Left lung (tissue), 4 donors: ENCODE measurements at regions not wholly inside any gene's neighbourhood (a gene's known extent, or its start where the extent isn't known, plus 50 kb on each side); places are given as distances from the start of the nearest gene placed in this dataset.

Experiments used
- ATAC-seq: fragments of 200-7000 bp; cut with Tn5 transposase; one replicate; pipeline ENCODE4 v1.9.1; 2020; ENCODE audit warnings: moderate library complexity
- DNase-seq, 4 donors: peaks; one replicate each; pipeline ENCODE4 v3.0.0-alpha.2; 2013 to 2020
- H3K27ac ChIP-seq, 2 donors: fragments of 200-600 bp; sonication (generic) in 1 of 2; one replicate each; pipeline versions ENCODE4 v1.5.0 to v1.8.0; 2020 to 2021
- H3K27me3 ChIP-seq, 2 donors: fragments of 200-600 bp; sonication (generic) in 1 of 2; one replicate each; pipeline versions ENCODE4 v1.5.0 to v1.8.0; 2020 to 2021
- H3K36me3 ChIP-seq, 2 donors: fragments of 200-600 bp; sonication (generic) in 1 of 2; one replicate each; pipeline versions ENCODE4 v1.5.0 to v1.8.0; 2020 to 2021
- H3K4me1 ChIP-seq, 2 donors: fragments of 200-600 bp; one replicate each; pipeline ENCODE4 v1.8.0; 2021
- H3K4me3 ChIP-seq, 2 donors: fragments of 200-600 bp; sonication (generic) in 1 of 2; one replicate each; pipeline versions ENCODE4 v1.5.0 to v1.8.0; 2020 to 2021; ENCODE audit warnings: mild to moderate bottlenecking in 1 of 2
- H3K9me3 ChIP-seq, 2 donors: fragments of 200-600 bp; sonication (generic) in 1 of 2; one replicate each; pipeline versions ENCODE4 v1.5.0 to v1.8.0; 2020 to 2021
- intact Hi-C, 2 donors: fragments of 100-400 bp; cut with DNase I; formaldehyde crosslinking; loops; one replicate each; pipeline versions ENCODE4 v1.11.2 to v1.14.2; 2022
- TF ChIP-seq, protein P1 (sequence below), 2 donors: fragments of 200-600 bp; sonication (generic) in 1 of 2; IDR thresholded peaks; one replicate each; pipeline versions ENCODE4 v1.5.0 to v1.8.0; 2021; ENCODE audit warnings: antibody characterized with exemption in 2 of 2
- donor health status: DM: no; HTN: yes; CAD: no.
- donor health status: DM: no; HTN: no; CAD: no.

DNA sequence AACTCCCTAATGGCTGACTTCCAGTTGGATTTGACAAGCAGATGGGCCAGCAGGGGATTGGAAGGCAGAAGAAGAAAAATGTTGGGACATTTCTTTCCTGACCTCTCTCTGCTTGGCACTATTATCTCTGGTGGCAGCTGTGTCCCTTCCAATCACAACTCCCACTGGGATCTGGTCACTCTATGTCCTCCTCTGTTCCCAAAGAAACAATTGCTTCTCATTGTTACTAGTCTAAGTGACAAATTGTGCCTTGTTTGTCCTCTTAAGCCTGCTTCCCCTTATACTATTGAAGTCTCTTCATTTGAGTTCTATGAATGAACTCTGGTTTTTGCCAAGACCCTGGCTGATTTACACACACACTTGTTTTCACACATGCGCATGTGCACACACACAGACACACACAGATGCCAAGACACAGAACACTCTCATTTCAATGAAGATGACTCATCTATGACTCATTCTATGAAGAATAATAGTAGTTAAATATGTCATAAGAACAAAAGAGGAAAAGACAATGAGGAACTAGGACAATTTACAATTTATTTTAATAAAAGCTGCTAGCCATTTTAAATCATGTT is 83.0 kb upstream of the FAR2 start:
- peak; percentile 44 for ATAC-seq
- no peaks in the 10 kb centered on the region for H3K36me3 ChIP-seq
- no peaks in the 10 kb centered on the region for H3K27me3 ChIP-seq
- peak in 1 of 4 donors; percentile 2 for DNase-seq
- peaks cover 0 to 12% of the 10 kb centered on the region in 2 donors for H3K4me1 ChIP-seq
- no peak overlapping the region for H3K4me3 ChIP-seq
- TF ChIP-seq, protein P1, sequence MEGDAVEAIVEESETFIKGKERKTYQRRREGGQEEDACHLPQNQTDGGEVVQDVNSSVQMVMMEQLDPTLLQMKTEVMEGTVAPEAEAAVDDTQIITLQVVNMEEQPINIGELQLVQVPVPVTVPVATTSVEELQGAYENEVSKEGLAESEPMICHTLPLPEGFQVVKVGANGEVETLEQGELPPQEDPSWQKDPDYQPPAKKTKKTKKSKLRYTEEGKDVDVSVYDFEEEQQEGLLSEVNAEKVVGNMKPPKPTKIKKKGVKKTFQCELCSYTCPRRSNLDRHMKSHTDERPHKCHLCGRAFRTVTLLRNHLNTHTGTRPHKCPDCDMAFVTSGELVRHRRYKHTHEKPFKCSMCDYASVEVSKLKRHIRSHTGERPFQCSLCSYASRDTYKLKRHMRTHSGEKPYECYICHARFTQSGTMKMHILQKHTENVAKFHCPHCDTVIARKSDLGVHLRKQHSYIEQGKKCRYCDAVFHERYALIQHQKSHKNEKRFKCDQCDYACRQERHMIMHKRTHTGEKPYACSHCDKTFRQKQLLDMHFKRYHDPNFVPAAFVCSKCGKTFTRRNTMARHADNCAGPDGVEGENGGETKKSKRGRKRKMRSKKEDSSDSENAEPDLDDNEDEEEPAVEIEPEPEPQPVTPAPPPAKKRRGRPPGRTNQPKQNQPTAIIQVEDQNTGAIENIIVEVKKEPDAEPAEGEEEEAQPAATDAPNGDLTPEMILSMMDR (IDR thresholded peaks at IDR 0.05) = no peak
- H3K9me3 ChIP-seq = no peaks in the 10 kb centered on the region
- H3K27ac ChIP-seq = no peak overlapping the region
- intact Hi-C loops = no loop called here

DNA sequence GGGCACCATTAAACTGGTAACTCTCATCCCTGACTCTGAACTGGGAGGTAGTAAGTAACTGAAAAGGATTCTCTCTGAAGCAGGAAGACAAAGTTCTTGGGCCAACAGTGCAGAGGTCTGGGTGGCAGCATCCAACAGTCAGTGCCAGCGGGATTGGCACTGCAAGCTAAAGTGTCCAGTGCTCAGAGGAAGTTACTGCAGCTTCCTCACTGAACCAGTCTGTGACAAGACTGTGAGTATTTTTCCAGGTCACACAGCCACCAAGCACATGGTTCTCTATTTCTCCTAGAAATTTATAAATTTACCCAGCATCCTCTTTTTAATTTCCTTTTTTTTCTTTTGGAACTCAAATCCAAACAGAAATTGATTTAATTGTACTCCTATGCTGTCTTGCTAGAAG is 81.6 kb upstream of the FAR2 start:
- TF ChIP-seq, protein P1 (IDR thresholded peaks at IDR 0.05) = no peak
- intact Hi-C loops = no loop called here
- ATAC-seq = peak; percentile 61
- Histone ChIP-seq H3K9me3 (no peaks in the 10 kb centered on the region), H3K27ac (no peak overlapping the region), H3K4me3 (no peak overlapping the region), H3K27me3 (no peaks in the 10 kb centered on the region), H3K36me3 (no peaks in the 10 kb centered on the region), H3K4me1 (peaks cover 0 to 12% of the 10 kb centered on the region in 2 donors)
- peak in 2 of 4 donors; percentile 19 to 37 for DNase-seq

DNA sequence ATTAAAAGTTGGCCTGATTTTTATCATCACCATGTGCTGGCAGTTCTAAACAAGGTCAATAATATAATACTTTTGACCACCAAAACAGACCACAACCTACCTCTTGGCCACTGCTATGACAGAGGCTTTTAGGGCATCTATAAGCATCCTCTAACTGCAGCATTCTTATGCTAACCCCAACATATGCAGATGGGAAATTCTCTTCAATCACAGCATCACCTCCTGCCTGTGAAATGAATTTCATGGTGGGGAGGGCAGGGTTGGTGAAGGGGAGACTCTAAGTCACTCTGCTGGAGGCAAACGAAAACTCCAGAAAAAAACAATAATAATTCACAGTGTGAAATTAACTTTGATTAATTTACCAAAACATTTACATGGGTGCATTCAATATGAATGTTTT is 78.8 kb upstream of the FAR2 start:
- DNase-seq (no peak), ATAC-seq (no peak)
- Histone ChIP-seq H3K4me3 (no peak overlapping the region), H3K27ac (no peak overlapping the region), H3K4me1 (peaks cover 0 to 12% of the 10 kb centered on the region in 2 donors), H3K9me3 (no peaks in the 10 kb centered on the region), H3K36me3 (no peaks in the 10 kb centered on the region), H3K27me3 (no peaks in the 10 kb centered on the region)
- TF ChIP-seq, protein P1 (IDR thresholded peaks at IDR 0.05) = no peak
- intact Hi-C loops = no loop called here

DNA sequence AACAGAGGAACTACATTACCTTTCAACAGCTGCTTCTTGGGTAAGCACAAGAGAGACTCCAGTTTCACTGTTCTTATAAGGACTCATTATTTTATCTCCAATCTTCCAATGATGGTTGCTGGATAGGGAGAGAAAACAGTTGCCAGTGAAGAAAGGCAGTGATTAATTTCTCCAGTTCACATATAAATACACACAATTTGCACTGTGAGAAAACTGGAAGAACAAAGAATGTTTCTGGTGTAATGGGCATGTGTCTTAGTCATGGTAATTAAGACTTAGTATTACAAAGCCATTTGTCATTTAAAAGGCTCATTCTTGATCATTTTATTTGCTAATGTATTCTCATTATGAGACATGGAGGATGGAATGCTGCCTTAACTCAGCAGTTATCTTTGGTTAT is 78.0 kb upstream of the FAR2 start:
- Histone ChIP-seq H3K9me3 (no peaks in the 10 kb centered on the region), H3K4me1 (peaks cover 0 to 9% of the 10 kb centered on the region in 2 donors), H3K27me3 (no peaks in the 10 kb centered on the region), H3K27ac (no peak overlapping the region), H3K36me3 (no peaks in the 10 kb centered on the region), H3K4me3 (no peak overlapping the region)
- DNase-seq (no peak), ATAC-seq (no peak)
- TF ChIP-seq, protein P1 (IDR thresholded peaks at IDR 0.05) = no peak
- intact Hi-C loops = no loop called here

DNA sequence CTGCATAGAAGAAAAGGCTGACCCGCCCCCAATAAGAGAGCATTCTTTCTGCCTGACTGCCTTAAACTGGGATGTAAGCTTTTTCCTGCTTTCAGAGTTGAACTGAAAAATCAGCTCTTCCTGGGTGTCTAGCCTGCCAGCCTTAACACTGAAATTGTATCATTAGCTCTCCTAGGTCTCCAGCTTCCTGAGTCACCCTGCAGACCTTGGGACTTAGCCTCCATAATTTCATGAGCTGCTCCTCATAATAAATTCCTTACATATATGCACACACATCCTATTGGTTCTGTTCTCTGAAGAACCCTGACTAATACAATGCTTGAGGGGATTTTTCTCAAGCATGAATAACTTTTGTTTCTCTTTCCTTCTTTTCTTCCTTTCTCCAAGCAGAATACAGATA is 76.4 kb upstream of the FAR2 start:
- DNase-seq = no peak
- H3K36me3 ChIP-seq = no peaks in the 10 kb centered on the region
- TF ChIP-seq, protein P1 (IDR thresholded peaks at IDR 0.05) = no peak
- no peak overlapping the region for H3K4me3 ChIP-seq
- H3K27ac ChIP-seq = no peak overlapping the region
- intact Hi-C loops = no loop called here
- no peaks in the 10 kb centered on the region for H3K27me3 ChIP-seq
- H3K4me1 ChIP-seq = no peaks in the 10 kb centered on the region
- no peaks in the 10 kb centered on the region for H3K9me3 ChIP-seq
- no peak for ATAC-seq
